Heart left ventricle (tissue), 16 donors: ENCODE measurements at regions not wholly inside any gene's neighbourhood (a gene's known extent, or its start where the extent isn't known, plus 50 kb on each side); places are given as distances from the start of the nearest gene placed in this dataset.
"Not testable (repeated sequence)": the region's sequence is repeated elsewhere in the genome, so short reads cannot be mapped to it uniquely, and the experiment has no call there.

Experiments used
- ATAC-seq, 4 donors: fragments of 200-7000 bp; cut with Tn5 transposase; one replicate each; pipeline ENCODE4 v1.9.1; 2020 to 2022; ENCODE audit warnings: moderate library complexity in 4 of 4, mild to moderate bottlenecking in 3 of 4, moderate number of reproducible peaks in 1 of 4
- DNase-seq, 5 donors: peaks; one replicate each; pipeline ENCODE4 v3.0.0-alpha.2; 2020
- H3K27ac ChIP-seq, 12 donors: fragments of 200-600 bp; sonication (generic) in 4 of 12; one replicate each; pipeline versions ENCODE4 v1.5.0 to v1.8.0; 2016 to 2022; ENCODE audit warnings: mild to moderate bottlenecking in 2 of 12
- H3K27me3 ChIP-seq, 9 donors: fragments of 200-600 bp; sonication (generic) in 2 of 9; one replicate each; pipeline versions ENCODE4 v1.5.1 to v1.8.0; 2016 to 2022; ENCODE audit warnings: mild to moderate bottlenecking in 3 of 9
- H3K36me3 ChIP-seq, 9 donors: fragments of 200-600 bp; sonication (generic) in 2 of 9; one replicate each; pipeline versions ENCODE4 v1.5.0 to v1.8.0; 2018 to 2022; ENCODE audit warnings: mild to moderate bottlenecking in 2 of 9
- H3K4me1 ChIP-seq, 12 donors: fragments of 200-600 bp; sonication (generic) in 4 of 12; one replicate each; pipeline versions ENCODE4 v1.5.0 to v1.8.0; 2016 to 2022; ENCODE audit warnings: mild to moderate bottlenecking in 3 of 12
- H3K4me3 ChIP-seq, 12 donors: fragments of 200-600 bp; sonication (generic) in 4 of 12; one replicate each; pipeline versions ENCODE4 v1.5.0 to v1.8.0; 2017 to 2022; ENCODE audit warnings: mild to moderate bottlenecking in 9 of 12, moderate library complexity in 4 of 12
- H3K9me3 ChIP-seq, 12 donors: fragments of 200-600 bp; sonication (generic) in 4 of 12; one replicate each; pipeline versions ENCODE4 v1.5.0 to v1.8.0; 2016 to 2022; ENCODE audit warnings: mild to moderate bottlenecking in 1 of 12
- POLR2A ChIP-seq, 2 donors: fragments of 450-650 bp; IDR thresholded peaks; one replicate each; pipeline ENCODE4 v1.6.1; 2017; ENCODE audit warnings: antibody characterized with exemption in 2 of 2, mild to moderate bottlenecking in 2 of 2, moderate library complexity in 2 of 2
- WGBS, 4 donors: extraction: QIAGEN DNeasy Blood & Tissue Kit in 2 of 4; methylation state at CpG; one replicate each; pipeline versions ENCODE4 v1.1.5 to v1.1.7; 2013 to 2018; 5-methylcytosine and 5-hydroxymethylcytosine counted together
- intact Hi-C, 10 donors: fragments of 100-400 bp; cut with DNase I; formaldehyde crosslinking; loops; one replicate each; pipeline versions ENCODE4 v1.11.1 to v1.14.2; 2022
- TF ChIP-seq, protein P1 (sequence below), 12 donors: fragments of 200-600 bp; sonication (generic) in 4 of 12; IDR thresholded peaks; one replicate each; pipeline versions ENCODE4 v1.5.0 to v1.8.0; 2018 to 2022; ENCODE audit warnings: antibody characterized with exemption in 12 of 12, mild to moderate bottlenecking in 5 of 12
- donor health status: ischemic (EF 13 %, LVEDD 7.1; RV severe dilation, severe dysfunction).
- donor health status: healthy with polysubstance abuse.
- donor health status: DM: no; HTN: yes; CAD: no.
- donor health status: DM: no; HTN: no; CAD: no.
- donor health status: ischemic (EF 25% LVEDD 6.9; RV normal size, moderate dysfunction).
- donor health status: ischemic (EF 25% LVEDD 5.7; RV mildly dilated, moderate dysfunction).
- donor health status: healthy.
- donor health status: DM: yes; HTN: yes; CAD: no.
- donor health status: ischemic (EF 35%, LVEDD 5.7; RV mildly dilated, moderate dysfunction).
- donor health status: nonischemic (EF 11% LVEDD 7.7; RV severe dilation, severe dysfunction).
- donor health status: DM: yes; HTN: yes; CAD: no.
- donor health status: PGD.
- donor health status: ischemic (EF 29% LVEDD 5.4; RV normal size, mild dysfunction).
- donor health status: nonischemic (EF 23%, LVEDD 6.1; RV moderate dilation, normal function).

GRCh38 chr5:135747824-135748223 is 86.6 kb upstream of the SLC25A48 start:
- WGBS, 4 donors = 57 to 75% (median 71%) methylated on average over 2 of the region's 2 CpGs
- Histone ChIP-seq H3K4me1 (peaks cover 0 to 6% (median 0%) of the 10 kb centered on the region in 12 donors), H3K36me3 (no peaks in the 10 kb centered on the region), H3K27ac (no peak overlapping the region), H3K4me3 (no peak overlapping the region), H3K9me3 (peaks cover 0 to 6% (median 0%) of the 10 kb centered on the region in 12 donors), H3K27me3 (no peaks in the 10 kb centered on the region)
- intact Hi-C loops = no loop called here
- TF ChIP-seq, protein P1, sequence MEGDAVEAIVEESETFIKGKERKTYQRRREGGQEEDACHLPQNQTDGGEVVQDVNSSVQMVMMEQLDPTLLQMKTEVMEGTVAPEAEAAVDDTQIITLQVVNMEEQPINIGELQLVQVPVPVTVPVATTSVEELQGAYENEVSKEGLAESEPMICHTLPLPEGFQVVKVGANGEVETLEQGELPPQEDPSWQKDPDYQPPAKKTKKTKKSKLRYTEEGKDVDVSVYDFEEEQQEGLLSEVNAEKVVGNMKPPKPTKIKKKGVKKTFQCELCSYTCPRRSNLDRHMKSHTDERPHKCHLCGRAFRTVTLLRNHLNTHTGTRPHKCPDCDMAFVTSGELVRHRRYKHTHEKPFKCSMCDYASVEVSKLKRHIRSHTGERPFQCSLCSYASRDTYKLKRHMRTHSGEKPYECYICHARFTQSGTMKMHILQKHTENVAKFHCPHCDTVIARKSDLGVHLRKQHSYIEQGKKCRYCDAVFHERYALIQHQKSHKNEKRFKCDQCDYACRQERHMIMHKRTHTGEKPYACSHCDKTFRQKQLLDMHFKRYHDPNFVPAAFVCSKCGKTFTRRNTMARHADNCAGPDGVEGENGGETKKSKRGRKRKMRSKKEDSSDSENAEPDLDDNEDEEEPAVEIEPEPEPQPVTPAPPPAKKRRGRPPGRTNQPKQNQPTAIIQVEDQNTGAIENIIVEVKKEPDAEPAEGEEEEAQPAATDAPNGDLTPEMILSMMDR (IDR thresholded peaks at IDR 0.05) = no peak
- TF ChIP-seq POLR2A (IDR thresholded peaks at IDR 0.05) = no peak
- no peak for DNase-seq
- ATAC-seq = no peak

GRCh38 chr5:135745897-135746500 is 88.5 kb upstream of the SLC25A48 start:
- TF ChIP-seq, protein P1 (IDR thresholded peaks at IDR 0.05) = no peak
- no peak for TF ChIP-seq POLR2A (IDR thresholded peaks at IDR 0.05)
- intact Hi-C loops = no loop called here

DNA sequence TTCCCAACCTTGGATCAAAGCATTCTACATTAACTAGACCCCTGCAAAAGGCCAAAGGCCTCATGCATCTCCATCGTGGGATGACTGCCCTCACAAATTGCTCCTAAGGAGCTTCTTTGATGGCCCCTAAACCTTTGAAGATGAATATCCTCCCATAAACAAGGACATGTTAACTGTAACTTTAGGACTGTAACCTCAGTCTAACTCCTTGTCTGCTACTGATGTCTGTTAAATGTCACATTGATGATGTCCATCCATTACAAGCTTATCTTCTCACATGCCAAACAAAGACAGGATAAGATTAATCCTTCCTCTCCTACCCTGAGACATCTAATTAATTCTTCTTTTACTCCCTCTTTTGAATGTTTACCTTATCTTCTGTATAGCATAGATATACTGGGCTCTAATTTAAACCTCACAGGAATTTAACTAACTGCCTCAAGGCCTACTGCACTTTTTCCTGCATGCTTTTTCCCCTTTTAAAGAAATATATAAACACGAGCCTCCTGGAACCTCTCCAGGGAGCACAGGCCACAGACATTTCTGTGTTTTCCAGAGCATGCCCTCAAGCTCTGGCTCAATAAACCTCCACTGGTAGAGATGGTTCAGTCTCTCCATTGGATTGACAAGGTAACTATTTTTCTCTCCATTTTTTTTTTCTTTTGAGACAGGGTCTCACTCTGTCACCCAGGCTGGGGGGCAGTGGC is 90.6 kb upstream of the SLC25A48 start:
- no peak overlapping the region for H3K27ac ChIP-seq
- H3K4me1 ChIP-seq = peaks cover 0 to 12% (median 0%) of the 10 kb centered on the region in 12 donors
- peaks cover 0 to 6% (median 0%) of the 10 kb centered on the region in 12 donors for H3K9me3 ChIP-seq
- no peak overlapping the region for H3K4me3 ChIP-seq
- TF ChIP-seq, protein P1 (IDR thresholded peaks at IDR 0.05) = no peak
- TF ChIP-seq POLR2A (IDR thresholded peaks at IDR 0.05) = no peak
- H3K36me3 ChIP-seq = no peaks in the 10 kb centered on the region
- DNase-seq (no peak), ATAC-seq (no peak)
- 9 to 32% (median 19%) methylated on average over 2 of the region's 2 CpGs for WGBS, 4 donors
- intact Hi-C loops = loop anchor here in 1 of 10 donors (5.0 kb wide), 1 partner anchor 88 kb away; the partner anchor contains the start of gene SLC25A48
- H3K27me3 ChIP-seq = no peaks in the 10 kb centered on the region

More at GRCh38 chr5:135745897-135746500, 88.5 kb upstream of the SLC25A48 start:
- peaks cover 0 to 6% (median 0%) of the 10 kb centered on the region in 12 donors for H3K9me3 ChIP-seq
- H3K4me3 ChIP-seq = no peak overlapping the region
- H3K4me1 ChIP-seq = peaks cover 0 to 6% (median 0%) of the 10 kb centered on the region in 12 donors
- H3K27ac ChIP-seq = no peak overlapping the region
- ATAC-seq (no peak), DNase-seq (no peak)
- H3K27me3 ChIP-seq = no peaks in the 10 kb centered on the region
- no peaks in the 10 kb centered on the region for H3K36me3 ChIP-seq
- WGBS, 4 donors = 86 to 92% (median 90%) methylated on average over 18 of the region's 18 CpGs

GRCh38 chr5:135743181-135743580 is 91.3 kb upstream of the SLC25A48 start:
- intact Hi-C loops = loop anchor here in 1 of 10 donors (5.0 kb wide), 1 partner anchor 89 kb away; the partner anchor contains the start of gene SLC25A48
- ATAC-seq = no peak

DNA sequence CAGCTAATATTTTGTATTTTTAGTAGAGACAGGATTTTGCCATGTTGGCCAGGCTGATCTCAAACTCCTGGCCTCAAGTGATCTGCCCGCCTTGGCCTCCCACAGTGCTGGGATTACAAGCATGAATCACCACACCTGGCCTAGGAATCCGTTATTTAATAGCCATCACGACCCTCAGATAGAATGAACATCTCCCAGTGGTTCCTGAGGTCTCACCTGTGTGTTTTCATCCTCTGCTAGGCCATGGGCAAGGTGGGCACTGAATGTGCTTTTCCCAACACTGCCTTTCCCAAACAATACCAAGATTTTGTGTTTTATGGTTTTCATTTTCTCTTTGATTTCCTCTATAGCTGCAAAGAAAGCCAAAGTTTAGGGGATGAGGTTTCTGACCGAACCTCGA is 92.2 kb upstream of the SLC25A48 start:
- peaks cover 0 to 12% (median 0%) of the 10 kb centered on the region in 12 donors for H3K4me1 ChIP-seq
- H3K4me3 ChIP-seq, H3K27me3 ChIP-seq, ATAC-seq, H3K36me3 ChIP-seq, H3K27ac ChIP-seq, DNase-seq, H3K9me3 ChIP-seq: not testable (repeated sequence)
- WGBS, 4 donors = 93 to 94% (median 94%) methylated on average over 5 of the region's 5 CpGs
- intact Hi-C loops = loop anchor here in 1 of 10 donors (5.0 kb wide), 1 partner anchor 90 kb away; the partner anchor contains the start of gene SLC25A48

More at GRCh38 chr5:135743181-135743580, 91.3 kb upstream of the SLC25A48 start:
- Histone ChIP-seq H3K36me3 (no peaks in the 10 kb centered on the region), H3K4me1 (peaks cover 0 to 12% (median 0%) of the 10 kb centered on the region in 12 donors), H3K9me3 (peaks cover 0 to 6% (median 0%) of the 10 kb centered on the region in 12 donors), H3K27ac (no peak overlapping the region), H3K4me3 (no peak overlapping the region), H3K27me3 (no peaks in the 10 kb centered on the region)
- no peak for DNase-seq
- WGBS, 4 donors = 68 to 83% (median 79%) methylated on average over 6 of the region's 6 CpGs
- TF ChIP-seq, protein P1 (IDR thresholded peaks at IDR 0.05) = no peak
- no peak for TF ChIP-seq POLR2A (IDR thresholded peaks at IDR 0.05)
